Fibroblast of skin of back (primary cell): ENCODE measurements at regions not wholly inside any gene's neighbourhood (a gene's known extent, or its start where the extent isn't known, plus 50 kb on each side); places are given as distances from the start of the nearest gene placed in this dataset.

Experiments used
- DNase-seq: peaks from one replicate; pipeline ENCODE4 v3.0.0-alpha.2; 2013

DNA sequence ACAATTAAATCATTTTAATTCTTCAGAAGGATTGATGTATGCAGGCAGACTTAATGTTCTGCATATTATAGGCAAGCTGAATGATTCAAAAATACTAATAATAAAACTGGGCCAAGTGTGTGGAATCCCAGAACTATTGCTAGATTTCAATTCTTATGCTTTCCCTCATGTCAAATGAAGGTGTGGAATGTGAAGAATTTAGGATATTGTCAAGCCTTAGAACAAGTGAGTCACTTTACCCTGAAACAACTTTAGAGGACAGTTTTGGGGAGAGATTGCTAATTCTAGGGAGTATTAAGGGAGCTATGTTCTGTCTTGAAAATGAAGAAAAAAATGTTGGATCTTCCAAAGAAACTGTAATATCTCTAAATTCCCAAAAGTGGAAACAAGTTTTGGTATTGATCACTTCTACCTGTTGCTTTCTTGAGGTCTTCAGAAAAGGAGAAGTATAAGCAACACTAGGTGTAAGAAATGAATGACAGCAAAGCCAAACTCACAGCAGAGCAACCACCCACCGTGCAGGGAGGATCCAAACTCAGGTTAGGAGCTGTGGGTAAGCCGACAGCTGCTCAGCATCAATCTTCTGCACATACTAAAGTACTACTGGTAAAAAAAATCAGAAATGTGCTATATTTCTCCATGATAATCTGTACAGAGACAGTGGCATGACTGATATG lies 818.1 kb downstream of the SLC4A3 start:
- DNase-seq = peak; percentile 7

DNA sequence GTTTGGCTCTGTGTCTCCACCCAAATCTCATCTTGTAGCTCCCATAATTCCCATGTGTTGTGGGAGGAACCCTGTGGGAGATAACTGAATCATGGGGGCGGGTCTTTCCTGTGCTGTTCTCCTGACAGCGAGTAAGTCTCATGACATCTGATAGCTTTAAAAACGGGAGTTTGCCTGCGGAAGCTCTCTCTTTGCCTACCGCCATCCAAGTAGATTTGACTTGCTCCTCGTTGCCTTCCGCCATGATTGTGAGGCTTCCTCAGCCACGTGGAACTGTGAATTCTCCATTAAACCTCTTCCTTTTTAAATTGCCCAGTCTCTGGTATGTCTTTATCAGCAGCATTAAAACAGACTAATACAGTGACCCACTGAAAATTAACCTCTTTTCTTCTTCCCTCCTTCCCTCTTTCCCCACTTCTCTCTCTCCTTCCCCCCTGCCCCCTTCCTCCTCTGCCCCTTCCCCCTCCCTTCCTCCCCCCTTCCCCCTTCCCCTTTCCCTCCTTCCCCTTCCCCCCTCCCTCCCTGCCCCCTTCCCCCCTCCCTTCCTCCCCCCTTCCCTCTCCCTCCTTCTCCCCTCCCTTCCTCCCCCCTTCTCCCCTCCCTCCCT lies 818.8 kb downstream of the SLC4A3 start:
- DNase-seq = no peak

DNA sequence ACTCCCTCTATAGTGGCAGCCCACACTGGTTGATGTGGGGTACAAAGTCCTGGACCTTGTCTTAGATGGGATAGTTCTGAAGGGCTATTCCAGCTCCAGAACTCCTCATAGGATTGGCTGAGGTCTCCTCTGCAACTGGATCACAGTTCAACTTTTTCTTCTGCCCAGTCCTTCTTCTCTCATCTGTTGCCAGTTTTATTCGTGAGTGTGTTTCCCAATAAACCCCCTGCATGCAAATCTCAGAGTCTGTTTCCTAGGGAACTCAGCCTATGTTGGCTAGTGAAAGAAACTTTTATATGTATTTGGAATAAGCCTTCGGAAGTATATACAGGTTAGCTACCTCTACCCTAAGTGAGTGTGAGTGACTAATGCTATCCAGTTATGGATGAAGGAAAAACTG lies 823.4 kb downstream of the SLC4A3 start:
- no peak for DNase-seq

DNA sequence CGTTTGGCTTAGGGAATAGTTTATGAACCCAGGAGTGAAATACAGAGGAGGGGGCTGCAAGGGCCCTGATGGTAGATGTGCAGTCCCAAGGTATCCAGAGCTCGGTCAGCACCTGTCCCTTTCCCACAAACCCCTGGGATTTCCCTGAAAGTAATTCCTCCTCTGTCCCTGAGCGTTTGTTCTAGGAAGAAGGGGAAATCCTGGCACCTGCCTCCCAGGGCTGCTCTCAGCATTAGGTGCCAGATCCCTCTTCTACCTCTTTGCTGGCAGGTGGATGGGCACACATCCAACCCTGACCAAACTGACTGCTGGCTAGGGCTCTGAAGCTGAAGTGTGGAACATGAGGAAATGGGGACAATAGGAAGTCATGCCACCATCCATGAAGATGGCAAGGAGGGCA lies 824.0 kb downstream of the SLC4A3 start:
- no peak for DNase-seq

DNA sequence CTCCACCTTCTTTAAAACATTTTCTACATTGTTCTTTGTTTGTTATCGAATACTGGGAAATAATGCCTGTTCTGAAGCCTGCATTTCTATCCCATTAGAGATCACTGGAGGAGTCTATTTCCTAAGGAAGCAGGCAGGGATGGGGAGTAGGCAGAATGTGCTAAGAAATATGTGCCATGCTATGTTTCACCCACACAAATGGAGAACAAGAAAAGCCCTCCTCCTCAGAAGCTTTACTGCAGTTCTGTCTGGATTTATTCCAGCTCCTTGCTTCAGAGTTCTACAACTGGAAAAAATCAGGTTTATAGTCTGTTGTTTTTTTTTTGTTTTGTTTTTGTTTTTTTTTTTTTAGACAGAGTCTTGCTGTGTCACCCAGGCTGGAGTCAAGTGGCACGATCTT lies 825.1 kb downstream of the SLC4A3 start:
- no peak for DNase-seq

DNA sequence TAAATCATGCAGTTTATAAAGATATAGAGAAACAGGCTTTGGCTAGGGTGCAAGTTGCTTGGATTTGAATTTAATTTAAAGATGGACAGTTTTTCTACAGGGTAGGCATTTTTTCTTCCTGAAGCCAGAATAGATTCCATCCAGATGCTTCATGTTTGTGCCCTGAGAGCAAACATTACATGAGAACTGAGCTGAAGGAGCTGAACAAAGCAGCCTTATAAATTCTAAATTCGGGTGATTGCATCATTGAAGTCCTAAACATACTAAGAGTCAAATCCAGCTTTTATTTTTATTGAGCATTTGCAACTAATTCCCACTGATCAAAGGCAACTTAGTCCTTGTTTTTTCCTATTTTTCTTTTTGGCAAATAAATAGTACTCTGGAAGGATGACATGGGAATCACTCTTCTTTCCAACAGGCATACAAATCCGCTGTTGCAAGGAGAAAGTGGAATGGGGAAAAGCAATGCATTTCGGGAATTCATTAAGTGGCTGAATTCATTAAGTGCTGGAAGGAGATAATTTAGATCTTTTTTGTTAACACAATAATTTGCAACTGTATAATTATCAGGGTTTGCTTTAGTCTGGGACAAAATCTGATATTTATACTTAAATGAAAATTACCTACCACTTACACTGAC lies 828.0 kb downstream of the SLC4A3 start:
- DNase-seq = no peak

DNA sequence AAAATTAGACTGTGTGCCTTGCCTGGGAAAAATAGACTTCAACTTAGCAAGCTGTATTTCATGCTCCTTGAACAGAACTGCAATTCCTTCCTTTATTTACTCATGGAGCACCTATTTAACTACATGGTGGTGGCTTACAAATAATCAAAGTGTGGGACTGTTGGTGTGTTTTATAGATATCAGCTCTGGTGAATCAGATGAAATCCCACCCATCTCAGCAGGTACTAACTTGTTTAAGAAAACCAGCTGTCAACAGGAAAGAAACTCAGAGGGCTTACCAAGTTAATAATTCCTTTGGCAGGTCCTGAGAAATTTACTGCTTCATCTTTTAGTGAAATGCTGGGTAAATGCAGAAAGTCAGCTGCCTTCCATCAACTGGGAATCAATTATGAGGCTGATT lies 830.6 kb downstream of the SLC4A3 start:
- DNase-seq = no peak

DNA sequence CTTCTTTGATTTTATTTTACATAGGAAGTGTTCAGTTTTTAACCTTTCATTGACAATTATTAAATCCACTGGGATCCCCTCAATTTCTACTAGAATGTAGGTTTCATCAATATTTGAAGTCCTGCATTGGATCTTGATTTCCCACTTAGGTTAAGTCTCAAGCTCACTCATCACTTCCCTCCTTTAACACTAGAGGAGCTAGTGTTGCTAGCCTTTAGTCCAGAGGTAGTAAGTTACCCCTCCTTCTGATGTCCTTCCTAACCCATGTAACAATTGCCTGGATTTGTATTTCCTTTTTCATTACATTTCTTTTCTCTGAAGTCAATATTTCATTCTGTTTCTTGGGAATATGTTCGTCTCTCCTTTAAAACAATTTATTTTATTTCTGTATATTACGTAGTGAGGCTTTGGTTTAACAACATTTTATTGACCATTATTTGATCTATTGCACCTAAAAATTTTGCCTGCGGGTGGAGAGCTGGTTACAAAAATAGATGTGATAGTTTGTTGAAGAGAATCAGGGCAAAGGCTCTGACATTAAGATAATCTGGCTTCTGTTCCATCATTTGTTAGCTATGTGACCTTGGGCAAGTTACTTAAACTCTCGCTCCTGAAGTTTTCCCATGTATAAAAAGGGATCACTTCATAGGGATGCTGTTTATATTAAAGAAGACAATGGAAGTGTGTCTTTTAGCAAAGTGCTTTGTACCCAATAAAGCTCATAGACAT lies 833.0 kb downstream of the SLC4A3 start:
- peak; percentile 6 for DNase-seq

DNA sequence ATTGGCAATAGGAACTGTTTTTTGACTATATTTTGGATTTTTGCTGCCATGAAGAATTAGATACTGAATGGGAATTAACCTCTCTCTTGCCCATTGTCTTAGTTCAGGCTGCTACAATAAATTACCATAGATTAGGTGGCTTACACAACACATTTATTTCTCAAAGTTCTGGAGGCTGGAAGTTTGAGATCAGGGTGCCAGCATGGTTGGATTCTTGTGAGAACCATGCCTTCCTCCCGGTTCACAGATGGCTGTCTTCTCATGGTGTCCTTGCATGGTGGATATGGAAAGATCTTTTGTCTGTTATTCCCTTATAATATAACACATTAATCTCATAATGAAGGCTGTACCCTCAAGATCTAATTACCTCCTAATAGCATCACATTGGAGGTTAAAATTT lies 836.4 kb downstream of the SLC4A3 start:
- DNase-seq = no peak

DNA sequence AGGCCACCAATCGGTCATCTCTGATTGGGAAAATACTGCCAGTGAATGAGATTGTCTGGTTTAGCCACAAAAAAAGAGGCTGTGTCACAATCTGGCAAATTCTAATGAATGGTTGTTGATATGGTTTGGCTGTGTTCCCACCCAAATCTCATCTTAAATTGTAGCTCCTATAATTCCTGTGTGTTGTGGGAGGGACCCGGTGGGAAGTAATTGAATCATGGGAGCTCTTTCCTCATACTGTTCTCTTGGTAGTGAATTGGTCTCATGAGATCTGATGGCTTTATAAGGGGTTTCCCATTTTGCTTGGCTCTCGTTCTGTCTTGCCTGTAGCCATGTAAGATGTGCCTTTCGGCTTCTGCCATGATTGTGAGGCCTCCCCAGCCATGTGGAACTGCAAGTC lies 838.3 kb downstream of the SLC4A3 start:
- no peak for DNase-seq

DNA sequence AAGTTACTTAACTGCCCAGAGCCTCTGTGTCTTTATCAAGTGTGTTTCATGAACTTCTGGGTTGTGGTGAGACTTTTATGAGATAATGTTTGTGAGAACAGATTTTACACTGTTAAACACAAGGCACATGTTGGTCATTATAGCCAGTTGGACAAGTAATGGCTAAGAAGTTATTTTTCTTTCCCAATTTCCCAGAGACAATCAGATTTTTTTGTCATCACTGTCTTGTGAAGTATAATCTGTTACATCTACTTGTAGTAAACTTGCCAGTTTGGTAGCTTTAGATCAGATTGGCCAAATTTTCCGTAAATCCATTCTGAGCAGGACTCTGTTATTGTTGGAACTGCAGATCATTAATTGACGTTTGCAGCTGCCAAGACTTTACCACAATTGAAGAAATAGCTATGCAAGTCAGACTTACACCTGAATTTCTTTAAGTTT lies 838.8 kb downstream of the SLC4A3 start:
- no peak for DNase-seq

DNA sequence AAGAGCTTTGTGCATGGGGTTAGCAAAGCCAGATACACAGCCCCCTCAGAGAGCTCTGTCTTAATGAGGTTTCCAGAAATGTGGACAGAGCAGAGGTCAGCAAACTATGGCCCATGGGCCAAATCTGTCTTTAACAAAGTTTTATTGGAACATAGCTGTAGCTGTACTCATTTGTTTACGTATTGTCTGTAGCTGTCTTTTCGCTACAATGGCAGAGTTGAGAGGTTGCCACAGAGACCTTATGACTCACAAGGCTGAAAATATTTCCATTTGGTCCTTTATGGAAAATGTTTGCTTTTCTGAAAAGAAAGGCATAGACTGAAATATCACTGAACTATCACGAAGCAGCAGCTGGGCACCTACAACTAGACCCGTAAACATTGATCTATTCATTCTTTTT lies 841.8 kb downstream of the SLC4A3 start:
- DNase-seq = peak; percentile 41

DNA sequence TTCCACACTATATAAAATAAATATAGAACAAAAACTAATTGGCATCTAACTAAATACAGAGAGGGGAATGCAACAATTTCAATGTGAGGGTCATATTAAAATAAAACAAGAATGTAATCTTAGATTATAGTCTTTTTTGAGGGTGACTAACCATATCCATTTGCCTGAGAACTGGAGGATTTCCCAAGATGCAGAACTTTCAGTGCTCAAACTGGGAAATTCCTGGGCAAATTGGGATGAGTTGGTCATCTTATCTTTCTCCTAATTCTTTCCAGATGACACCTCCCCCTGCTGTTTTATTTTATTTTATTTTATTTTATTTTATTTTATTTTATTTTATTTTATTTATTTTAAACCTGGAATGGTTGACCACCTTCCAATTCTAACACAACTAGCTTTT lies 846.2 kb downstream of the SLC4A3 start:
- peak; percentile 45 for DNase-seq

DNA sequence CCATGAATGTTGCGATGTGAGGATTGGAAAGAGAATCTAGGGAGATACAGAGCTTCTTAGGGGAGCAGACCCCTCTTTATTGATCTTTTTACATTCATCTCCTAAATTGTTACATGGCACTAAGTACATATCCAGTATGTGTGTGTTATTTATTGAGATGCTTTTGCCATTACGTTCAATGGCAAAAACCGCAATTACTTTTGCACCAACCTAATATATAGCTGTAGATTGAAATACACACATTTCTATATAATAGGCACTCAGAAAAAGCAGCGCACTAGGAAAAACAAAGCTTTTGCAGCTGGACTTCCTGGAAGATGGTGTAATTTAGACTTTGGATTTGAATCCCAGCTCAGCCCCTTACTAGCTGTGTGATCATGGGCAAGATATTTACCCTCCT lies 849.4 kb downstream of the SLC4A3 start:
- DNase-seq = no peak

DNA sequence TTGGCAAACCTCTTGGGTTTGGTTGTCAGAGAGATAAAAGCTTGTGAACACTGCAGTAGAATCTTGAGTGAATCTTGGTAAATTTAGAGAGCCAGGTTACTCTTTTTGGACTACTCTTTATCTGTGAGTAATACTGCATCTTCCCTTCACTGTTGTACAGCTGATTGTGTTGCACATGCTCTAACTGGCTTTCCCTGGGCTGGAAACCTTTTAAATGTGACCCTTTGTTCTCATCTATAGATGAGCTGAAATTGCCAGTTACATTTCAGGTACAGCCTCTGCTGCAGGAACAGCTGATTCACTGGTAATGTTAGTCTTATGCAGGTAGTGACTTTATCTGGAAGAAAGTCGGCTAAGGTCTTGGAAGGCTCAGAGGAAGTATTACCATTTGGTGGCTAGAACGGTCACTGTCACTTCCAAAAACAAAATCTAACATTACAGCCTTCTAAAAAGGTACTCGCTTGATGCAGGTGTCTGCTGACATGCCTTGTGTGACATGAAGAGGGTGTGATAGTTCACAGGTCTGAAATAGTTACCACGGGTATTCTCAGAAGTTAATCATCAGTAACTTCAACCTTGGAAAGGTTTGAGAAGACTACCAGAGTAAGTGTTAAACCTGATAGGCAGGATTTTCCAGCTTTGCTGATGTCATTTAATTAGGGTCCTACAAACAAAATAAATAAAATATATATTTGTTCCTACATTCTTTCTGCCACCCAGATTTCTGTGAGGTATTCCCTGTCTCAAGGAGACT lies 851.1 kb downstream of the SLC4A3 start:
- no peak for DNase-seq

DNA sequence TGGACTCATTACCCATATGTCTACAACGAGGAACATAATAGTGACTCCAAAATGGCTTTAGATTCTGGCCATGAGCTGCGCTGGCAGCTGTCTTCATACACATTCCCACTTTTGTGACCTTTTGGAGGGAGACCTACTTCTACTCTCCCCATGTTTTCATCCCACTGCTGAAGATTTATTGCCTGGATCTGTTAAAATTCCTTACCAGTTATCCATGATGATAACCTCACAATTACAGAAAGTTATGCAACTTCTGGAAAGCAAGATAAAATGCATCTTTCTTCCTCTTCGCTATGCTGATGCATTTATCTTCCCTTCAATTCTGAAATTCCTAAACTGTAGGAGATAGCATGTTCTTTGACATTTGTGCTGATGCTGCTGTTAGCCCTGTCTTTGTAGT lies 855.3 kb downstream of the SLC4A3 start:
- no peak for DNase-seq

DNA sequence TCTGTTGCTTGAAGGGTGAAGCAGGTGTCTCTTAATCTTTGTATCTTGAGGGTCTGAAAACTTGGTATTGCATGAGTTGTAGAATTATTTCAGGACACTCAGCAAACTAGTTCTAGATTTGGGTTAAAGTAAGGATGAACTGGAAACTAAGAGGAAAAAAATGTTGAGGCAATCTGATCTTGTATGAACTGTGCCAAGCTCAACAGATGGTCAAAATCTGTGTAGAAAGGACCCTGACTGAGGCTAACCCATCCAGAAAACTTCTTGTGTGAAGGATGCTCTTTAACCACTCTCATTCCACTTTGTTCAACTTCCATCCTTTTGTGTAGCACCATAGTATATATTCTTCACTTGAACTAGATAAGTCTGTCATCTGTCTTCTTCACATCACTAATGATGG lies 861.7 kb downstream of the SLC4A3 start:
- no peak for DNase-seq

DNA sequence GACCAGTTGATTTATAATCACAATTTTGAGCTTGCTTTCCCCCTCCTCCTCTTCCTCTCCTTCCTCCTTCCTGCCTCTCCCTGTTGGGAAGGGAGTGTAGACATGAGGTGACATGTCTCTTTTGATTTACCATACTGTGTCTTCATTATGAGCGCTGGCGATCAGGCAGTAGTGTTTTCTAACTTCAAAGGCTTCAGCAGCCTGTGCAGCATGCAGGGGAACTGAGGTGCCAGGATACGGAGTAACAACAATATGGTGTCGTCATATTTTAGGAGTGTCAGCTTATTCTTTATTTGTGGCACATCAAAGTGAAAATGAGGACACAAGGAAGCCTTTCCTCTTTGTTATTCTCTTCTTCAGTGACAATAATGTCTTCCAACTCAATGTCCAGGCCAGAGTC lies 864.2 kb downstream of the SLC4A3 start:
- no peak for DNase-seq

DNA sequence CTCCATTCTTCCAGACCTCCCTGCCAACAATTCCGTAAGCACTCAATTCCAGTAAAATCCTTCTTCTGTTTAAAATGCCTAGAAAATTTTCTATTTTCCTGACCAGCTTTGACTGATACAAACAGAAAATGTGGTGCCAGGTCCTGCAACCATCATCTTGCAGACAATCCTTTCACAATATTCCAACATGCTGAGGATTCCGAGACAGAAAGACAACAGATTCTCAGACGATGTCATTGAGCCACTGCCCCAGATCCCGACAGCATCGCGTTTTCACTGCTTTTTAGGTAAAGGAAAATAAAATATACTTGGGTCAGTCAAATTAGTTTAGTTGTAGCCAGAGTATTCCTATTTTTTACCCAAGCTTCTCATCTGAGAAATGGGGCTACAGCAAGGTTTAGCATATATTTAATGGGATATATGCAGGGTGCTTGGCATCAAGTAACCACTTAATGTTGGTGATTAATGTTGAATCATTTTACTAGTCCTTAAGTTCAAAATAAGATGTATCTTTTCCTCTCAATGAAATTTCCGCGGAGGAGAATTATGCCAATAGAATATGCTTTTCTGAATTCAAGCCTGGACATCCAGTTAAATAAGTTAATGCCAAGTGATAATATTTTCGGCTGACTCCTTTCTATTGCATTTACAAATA lies 866.6 kb downstream of the SLC4A3 start:
- no peak for DNase-seq

DNA sequence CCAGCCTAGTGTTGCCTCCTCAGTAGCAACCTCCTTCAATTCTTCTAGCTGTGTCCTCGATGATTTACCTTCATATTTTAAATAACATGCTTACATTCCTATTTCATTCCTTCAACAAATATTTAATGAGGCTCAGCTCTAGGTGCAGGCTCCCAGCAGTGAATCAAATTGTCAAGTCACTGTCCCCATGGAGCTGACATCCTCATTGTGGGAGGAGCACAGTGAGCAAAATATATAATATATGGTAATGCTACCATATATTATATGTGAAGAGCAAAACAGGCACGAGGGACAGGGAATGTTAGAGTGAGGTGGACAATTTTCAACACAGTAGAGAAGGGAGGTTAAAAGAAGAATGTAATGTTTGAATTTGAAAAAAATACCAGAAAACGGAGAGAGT lies 869.1 kb downstream of the SLC4A3 start:
- peak; percentile 12 for DNase-seq

DNA sequence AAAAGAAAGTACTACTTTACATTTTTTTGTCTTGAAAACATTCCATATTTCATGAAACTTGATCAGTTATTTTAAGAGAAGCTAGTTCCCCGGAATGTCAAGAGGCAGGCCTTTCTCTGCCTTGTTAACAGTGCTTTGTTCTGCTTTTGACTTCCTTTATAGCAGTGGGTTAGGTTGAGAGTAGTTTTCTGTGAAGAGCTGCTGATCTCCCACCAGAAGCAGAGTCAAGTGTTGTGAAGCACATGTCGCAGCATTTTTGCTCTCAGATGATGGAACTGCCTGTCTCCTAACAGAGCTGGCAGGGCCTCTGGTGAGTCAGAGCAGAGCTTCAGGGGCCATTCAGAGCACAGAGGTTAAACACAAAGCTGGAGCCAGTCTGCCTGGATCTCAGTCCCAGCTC lies 871.8 kb downstream of the SLC4A3 start:
- DNase-seq = peak; percentile 72

DNA sequence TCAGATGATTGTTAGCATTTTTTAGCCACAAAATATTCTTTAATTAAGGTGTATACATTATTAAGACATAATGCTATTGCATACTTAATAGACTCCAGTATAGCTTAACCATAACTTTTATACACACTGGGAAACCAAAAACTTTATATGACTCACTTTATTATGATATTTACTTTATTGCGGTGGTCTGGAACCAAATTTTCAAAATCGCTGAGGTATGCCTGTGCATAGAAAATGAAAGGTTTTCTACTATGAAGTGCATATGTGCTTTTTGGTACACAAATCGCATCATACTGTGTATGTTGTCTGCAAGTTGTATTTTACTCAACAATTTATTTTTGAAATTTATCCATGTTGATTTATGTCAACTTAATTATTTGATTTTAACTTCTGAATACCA lies 875.1 kb downstream of the SLC4A3 start:
- no peak for DNase-seq
